ENCODE measurements at regions not wholly inside any gene's neighbourhood (a gene's known extent, or its start where the extent isn't known, plus 50 kb on each side); places are given as distances from the start of the nearest gene placed in this dataset.

GRCh38 chr5:89457411-89458331 lies 574.7 kb upstream of the MEF2C start:
- TF ChIP-seq, protein P1, sequence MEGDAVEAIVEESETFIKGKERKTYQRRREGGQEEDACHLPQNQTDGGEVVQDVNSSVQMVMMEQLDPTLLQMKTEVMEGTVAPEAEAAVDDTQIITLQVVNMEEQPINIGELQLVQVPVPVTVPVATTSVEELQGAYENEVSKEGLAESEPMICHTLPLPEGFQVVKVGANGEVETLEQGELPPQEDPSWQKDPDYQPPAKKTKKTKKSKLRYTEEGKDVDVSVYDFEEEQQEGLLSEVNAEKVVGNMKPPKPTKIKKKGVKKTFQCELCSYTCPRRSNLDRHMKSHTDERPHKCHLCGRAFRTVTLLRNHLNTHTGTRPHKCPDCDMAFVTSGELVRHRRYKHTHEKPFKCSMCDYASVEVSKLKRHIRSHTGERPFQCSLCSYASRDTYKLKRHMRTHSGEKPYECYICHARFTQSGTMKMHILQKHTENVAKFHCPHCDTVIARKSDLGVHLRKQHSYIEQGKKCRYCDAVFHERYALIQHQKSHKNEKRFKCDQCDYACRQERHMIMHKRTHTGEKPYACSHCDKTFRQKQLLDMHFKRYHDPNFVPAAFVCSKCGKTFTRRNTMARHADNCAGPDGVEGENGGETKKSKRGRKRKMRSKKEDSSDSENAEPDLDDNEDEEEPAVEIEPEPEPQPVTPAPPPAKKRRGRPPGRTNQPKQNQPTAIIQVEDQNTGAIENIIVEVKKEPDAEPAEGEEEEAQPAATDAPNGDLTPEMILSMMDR (IDR thresholded peaks at IDR 0.05; ENCODE audit: insufficient read depth, low read depth, low read length) = no peak
- no peak for TF ChIP-seq EZH2 (IDR thresholded peaks at IDR 0.05; ENCODE audit: insufficient read depth, low read length)
